ENCODE measurements at regions not wholly inside any gene's neighbourhood (a gene's known extent, or its start where the extent isn't known, plus 50 kb on each side); places are given as distances from the start of the nearest gene placed in this dataset.

DNA sequence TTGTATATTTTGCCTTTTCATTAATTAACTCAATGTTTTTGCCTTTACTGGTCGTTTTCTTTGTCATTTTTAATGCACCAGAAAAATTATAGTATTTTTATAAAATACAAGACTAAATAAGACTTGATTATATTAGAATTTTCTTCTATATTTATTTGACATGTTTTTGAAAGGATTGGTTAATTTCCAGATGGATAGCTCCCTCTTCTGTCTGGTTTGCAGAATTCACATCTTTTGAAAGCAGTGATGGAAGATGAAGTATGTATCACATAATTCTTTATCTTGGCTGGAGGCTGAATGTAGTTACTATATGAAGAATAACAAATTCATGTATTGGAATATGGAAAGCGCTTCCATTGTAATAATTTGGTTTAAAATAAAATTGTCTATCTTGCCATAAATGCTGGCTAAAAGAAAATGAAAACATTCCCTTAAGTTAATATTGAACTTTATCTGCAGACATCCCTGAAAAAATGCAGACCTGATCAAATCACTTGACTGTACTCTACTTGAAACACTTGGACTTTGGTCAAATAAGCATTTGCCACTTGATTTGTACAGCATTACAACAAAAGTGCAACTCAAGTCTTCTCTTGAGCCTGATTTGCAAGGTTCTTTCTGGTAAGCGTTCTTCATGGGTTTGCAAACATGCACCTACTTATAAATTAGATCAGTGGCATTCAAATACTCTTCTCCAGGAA lies 86.3 kb upstream of the EFEMP1 start (continued):
- peak; percentile 95 for TF ChIP-seq SMC3 (IDR thresholded peaks at IDR 0.05; ENCODE audit: low read depth, low read length)

DNA sequence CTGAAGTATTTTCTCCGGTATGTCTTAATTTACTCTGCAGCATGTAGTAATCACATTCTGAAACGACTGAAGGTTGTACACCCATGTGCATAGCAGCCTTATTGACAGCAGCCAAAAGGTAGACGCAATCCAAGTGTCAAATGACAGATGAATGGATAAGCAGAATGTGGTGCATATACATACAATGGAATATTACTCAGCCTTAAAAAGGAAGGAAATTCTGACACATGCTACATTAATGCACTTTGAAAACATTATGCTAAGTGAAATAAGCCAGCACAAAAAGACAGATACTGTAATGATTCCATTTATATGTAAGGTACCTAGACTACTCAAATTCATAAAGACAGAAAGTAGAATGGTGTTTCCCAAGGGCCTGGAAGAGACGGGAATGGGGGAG lies 88.0 kb upstream of the EFEMP1 start:
- Histone ChIP-seq H4K8ac (ENCODE audit: low read depth in 2 of 2, low read length in 2 of 2) (no peak overlapping the region), H2BK5ac (ENCODE audit: low read depth, low read length, poor library complexity, severe bottlenecking) (no peak overlapping the region), H3K4me3 (ENCODE audit: insufficient read depth, low read depth, low read length) (no peak overlapping the region), H2BK15ac (ENCODE audit: low read depth, low read length) (no peak overlapping the region), H3K4me2 (ENCODE audit: low read depth, low read length) (no peak overlapping the region), H2AFZ (replicated peaks; ENCODE audit: low read length, poor library complexity) (no peak overlapping the region), H2BK20ac (ENCODE audit: low read depth, low read length) (no peak overlapping the region), H3K9ac (ENCODE audit: low read depth, low read length) (no peak overlapping the region), H4K91ac (ENCODE audit: insufficient read depth, low read depth, low read length) (no peak overlapping the region), H3K18ac (ENCODE audit: low read depth, low read length) (no peak overlapping the region), H3K9me3 (ENCODE audit: control insufficient read depth, insufficient read depth, low read length) (no peaks in the 10 kb centered on the region), H3K4me1 (ENCODE audit: control insufficient read depth, insufficient read depth, low read length) (peaks cover 3% of the 10 kb centered on the region), H3K56ac (ENCODE audit: extremely low read depth, insufficient read depth, low read length) (no peak overlapping the region), H3K27me3 (ENCODE audit: control insufficient read depth, insufficient read depth, low read length) (peaks cover 3% of the 10 kb centered on the region; the same call in 1 of the 2 replicates), H2BK120ac (ENCODE audit: low read depth, low read length) (no peak overlapping the region), H2AK5ac (ENCODE audit: low read depth, low read length) (no peak overlapping the region), H4K5ac (ENCODE audit: low read depth, low read length) (no peak overlapping the region), H3K79me1 (ENCODE audit: low read depth in 1 of 2, low read length in 2 of 2) (no peaks in the 10 kb centered on the region), H4K20me1 (ENCODE audit: insufficient read depth, low read length) (no peaks in the 10 kb centered on the region), H2AK9ac (replicated peaks; ENCODE audit: low read depth, low read length, poor library complexity) (no peak overlapping the region), H3K27ac (ENCODE audit: insufficient read depth, low read length) (no peak overlapping the region), H3K9me1 (ENCODE audit: insufficient read depth, low read length) (no peaks in the 10 kb centered on the region; the same call in 1 of the 2 replicates), H3K36me3 (ENCODE audit: control insufficient read depth, insufficient read depth, low read length) (no peaks in the 10 kb centered on the region), H3K4ac (ENCODE audit: low read depth, low read length) (no peak overlapping the region), H3K23ac (ENCODE audit: low read depth, low read length) (no peak overlapping the region), H3K14ac (replicated peaks; ENCODE audit: low read depth, low read length) (no peak overlapping the region)
- POLR2A ChIA-PET (ENCODE audit: unreplicated experiment), result no interaction called here
- CTCF ChIA-PET, result interaction anchor here (2.6 kb wide), 1 partner anchor 293 kb away, joined by 8 read pairs; no protein-coding TSS in a partner anchor
- dilution Hi-C loops (cut with HindIII; ENCODE audit: low sequenced_read_pairs, unreplicated experiment), result loop anchor here (25.0 kb wide), 1 partner anchor 299 kb away; no protein-coding TSS in a partner anchor
- DNase-seq (no peak), ATAC-seq (ENCODE audit: low read depth) (no peak)
- TF ChIP-seq NFE2L2 (IDR thresholded peaks at IDR 0.05; ENCODE audit: low read depth, low read length), result no peak
- TF ChIP-seq, protein P1, sequence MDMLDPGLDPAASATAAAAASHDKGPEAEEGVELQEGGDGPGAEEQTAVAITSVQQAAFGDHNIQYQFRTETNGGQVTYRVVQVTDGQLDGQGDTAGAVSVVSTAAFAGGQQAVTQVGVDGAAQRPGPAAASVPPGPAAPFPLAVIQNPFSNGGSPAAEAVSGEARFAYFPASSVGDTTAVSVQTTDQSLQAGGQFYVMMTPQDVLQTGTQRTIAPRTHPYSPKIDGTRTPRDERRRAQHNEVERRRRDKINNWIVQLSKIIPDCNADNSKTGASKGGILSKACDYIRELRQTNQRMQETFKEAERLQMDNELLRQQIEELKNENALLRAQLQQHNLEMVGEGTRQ (IDR thresholded peaks at IDR 0.05; ENCODE audit: low read depth, low read length), result no peak
- no peak for TF ChIP-seq RCOR1 (IDR thresholded peaks at IDR 0.05; ENCODE audit: insufficient replicate concordance, low read length)
- no peak for TF ChIP-seq MXI1 (IDR thresholded peaks at IDR 0.05; ENCODE audit: borderline replicate concordance, low read depth, low read length)
- TF ChIP-seq BHLHE40 (IDR thresholded peaks at IDR 0.05; ENCODE audit: low read depth, low read length), result no peak
- no peak for TF ChIP-seq FOS (IDR thresholded peaks at IDR 0.05; ENCODE audit: low read depth, low read length)
- TF ChIP-seq, protein P2, sequence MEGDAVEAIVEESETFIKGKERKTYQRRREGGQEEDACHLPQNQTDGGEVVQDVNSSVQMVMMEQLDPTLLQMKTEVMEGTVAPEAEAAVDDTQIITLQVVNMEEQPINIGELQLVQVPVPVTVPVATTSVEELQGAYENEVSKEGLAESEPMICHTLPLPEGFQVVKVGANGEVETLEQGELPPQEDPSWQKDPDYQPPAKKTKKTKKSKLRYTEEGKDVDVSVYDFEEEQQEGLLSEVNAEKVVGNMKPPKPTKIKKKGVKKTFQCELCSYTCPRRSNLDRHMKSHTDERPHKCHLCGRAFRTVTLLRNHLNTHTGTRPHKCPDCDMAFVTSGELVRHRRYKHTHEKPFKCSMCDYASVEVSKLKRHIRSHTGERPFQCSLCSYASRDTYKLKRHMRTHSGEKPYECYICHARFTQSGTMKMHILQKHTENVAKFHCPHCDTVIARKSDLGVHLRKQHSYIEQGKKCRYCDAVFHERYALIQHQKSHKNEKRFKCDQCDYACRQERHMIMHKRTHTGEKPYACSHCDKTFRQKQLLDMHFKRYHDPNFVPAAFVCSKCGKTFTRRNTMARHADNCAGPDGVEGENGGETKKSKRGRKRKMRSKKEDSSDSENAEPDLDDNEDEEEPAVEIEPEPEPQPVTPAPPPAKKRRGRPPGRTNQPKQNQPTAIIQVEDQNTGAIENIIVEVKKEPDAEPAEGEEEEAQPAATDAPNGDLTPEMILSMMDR (conservative IDR thresholded peaks at IDR 0.05; ENCODE audit: low read depth, low read length), result no peak
- no CpG with 5 or more reads among the region's 4 CpGs for WGBS, 2 experiments (ENCODE audit: extremely low coverage in 2 of 2, insufficient read length in 1 of 2)
- in situ Hi-C loops (cut with MboI; ENCODE audit: low sequenced_read_pairs), result no loop called here
- intact Hi-C loops (cut with micrococcal nuclease), result loop anchor here (5.0 kb wide), 1 partner anchor 121 kb away; no protein-coding TSS in a partner anchor
- no TSS peak for BruUV-seq (replicated peaks)

All from IMR-90 (cell line).